Esophagus muscularis mucosa (tissue), 4 donors: ENCODE measurements at regions not wholly inside any gene's neighbourhood (a gene's known extent, or its start where the extent isn't known, plus 50 kb on each side); places are given as distances from the start of the nearest gene placed in this dataset.

ENCODE experiments used
- CTCF ChIP-seq, 3 experiments: fragments of 200-600 bp in 2 of 3; fragments of 450-650 bp in 1 of 3; sonication (generic) in 2 of 3; IDR thresholded peaks; one replicate each; pipeline ENCODE4 v1.5.1; 2017 to 2019; ENCODE audit warnings: antibody characterized with exemption in 3 of 3, mild to moderate bottlenecking in 2 of 3, moderate library complexity in 1 of 3
- EP300 ChIP-seq: sonication (generic); formaldehyde crosslinking; IDR thresholded peaks from one replicate; pipeline ENCODE4 v1.6.1; 2017; ENCODE audit warnings: antibody characterized with exemption
- POLR2A ChIP-seq: fragments of 450-650 bp; IDR thresholded peaks from one replicate; pipeline ENCODE4 v1.6.1; 2017; ENCODE audit warnings: antibody characterized with exemption, moderate library complexity, mild to moderate bottlenecking, low read depth
- POLR2AphosphoS5 ChIP-seq, 2 donors: sonication (generic); formaldehyde crosslinking; IDR thresholded peaks; one replicate each; pipeline ENCODE4 v1.6.1; 2017; ENCODE audit warnings: antibody characterized with exemption in 2 of 2

- TF ChIP-seq POLR2AphosphoS5 (IDR thresholded peaks at IDR 0.05): no peak
- TF ChIP-seq EP300: no peak
- no peak for TF ChIP-seq POLR2A
- TF ChIP-seq CTCF (IDR thresholded peaks at IDR 0.05): no peak
These were observed 82.6 kb upstream of the SV2C start for GRCh38 chr5:76000582-76000981.
